Retinal pigment epithelial cell (primary cell): ENCODE measurements at regions not wholly inside any gene's neighbourhood (a gene's known extent, or its start where the extent isn't known, plus 50 kb on each side); places are given as distances from the start of the nearest gene placed in this dataset.

Experiments
- DNase-seq: peaks from one replicate; pipeline ENCODE4 v3.0.0-alpha.2; 2010; ENCODE audit warnings: low read depth
- H3K4me3 ChIP-seq: 2 replicates; pipeline ENCODE4 v1.5.1; 2011; ENCODE audit warnings: mild to moderate bottlenecking, low read length, control low read depth, moderate library complexity
- CTCF ChIP-seq: conservative IDR thresholded peaks from 2 replicates; pipeline ENCODE4 v1.5.1; 2011; ENCODE audit warnings: low read depth, low read length, control low read depth, inconsistent platforms

GRCh38 chr1:209368864-209369598 lies 214.5 kb upstream of the CAMK1G start:
- TF ChIP-seq CTCF, result no peak

DNA sequence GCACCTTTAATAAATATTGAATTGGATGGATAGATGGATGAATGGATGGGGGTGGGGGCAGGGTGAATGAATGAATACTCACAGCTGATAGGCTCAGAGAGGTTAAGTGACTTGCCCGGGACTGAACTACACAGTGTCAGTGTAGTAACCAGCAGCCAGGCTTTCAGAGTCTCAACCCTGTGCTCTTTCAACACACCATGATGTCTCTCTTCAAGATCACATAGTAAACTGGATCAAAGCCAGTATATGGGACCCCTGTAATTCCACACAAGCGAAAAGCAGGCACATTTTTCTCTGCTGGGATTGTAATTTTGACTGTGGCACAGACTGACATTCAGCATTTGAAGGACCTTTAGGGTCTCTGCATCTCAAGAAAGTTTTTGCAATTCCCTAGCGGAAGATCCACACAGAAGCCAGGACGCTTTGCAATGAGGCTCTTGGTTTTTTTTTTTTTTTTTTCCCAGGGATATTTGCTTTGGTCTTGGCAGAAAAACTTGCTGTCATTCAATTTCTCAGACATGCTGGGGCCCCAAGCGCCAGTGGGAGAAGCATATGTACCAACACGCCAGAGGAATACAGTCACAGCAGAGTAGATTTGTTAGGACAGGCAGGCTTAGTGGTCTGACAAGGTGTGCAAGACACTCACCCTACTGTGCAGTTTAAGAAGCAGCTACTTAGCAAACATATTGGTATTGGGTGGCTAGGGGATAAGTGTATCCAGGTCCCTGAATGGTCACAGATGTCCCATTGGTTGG lies 213.1 kb upstream of the CAMK1G start:
- no peak for DNase-seq
- no peak overlapping the region for H3K4me3 ChIP-seq
- TF ChIP-seq CTCF, result no peak

More at GRCh38 chr1:209368864-209369598, 214.5 kb upstream of the CAMK1G start:
- DNase-seq, result peak; percentile 87
- no peak overlapping the region for H3K4me3 ChIP-seq

DNA sequence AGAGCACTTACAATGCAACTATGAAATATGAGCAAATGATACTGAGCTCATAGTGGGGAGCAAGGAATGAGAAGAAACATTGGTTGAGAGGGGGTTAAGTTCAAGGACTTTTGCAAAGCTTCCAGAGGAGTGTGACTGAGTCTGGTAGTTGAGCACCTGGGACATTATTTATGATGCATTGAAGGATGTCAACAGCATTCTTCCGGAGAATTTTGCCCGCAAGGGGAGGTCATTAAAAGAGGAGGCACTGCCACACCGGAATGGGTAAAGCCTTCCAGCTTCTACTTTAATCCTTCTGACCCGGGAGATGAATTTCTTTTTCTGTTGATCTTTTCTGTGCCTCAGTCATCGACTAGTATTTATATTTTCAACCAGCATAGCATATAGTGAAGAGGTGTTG lies 208.4 kb upstream of the CAMK1G start:
- DNase-seq, result no peak
- H3K4me3 ChIP-seq, result no peak overlapping the region
- TF ChIP-seq CTCF, result no peak

DNA sequence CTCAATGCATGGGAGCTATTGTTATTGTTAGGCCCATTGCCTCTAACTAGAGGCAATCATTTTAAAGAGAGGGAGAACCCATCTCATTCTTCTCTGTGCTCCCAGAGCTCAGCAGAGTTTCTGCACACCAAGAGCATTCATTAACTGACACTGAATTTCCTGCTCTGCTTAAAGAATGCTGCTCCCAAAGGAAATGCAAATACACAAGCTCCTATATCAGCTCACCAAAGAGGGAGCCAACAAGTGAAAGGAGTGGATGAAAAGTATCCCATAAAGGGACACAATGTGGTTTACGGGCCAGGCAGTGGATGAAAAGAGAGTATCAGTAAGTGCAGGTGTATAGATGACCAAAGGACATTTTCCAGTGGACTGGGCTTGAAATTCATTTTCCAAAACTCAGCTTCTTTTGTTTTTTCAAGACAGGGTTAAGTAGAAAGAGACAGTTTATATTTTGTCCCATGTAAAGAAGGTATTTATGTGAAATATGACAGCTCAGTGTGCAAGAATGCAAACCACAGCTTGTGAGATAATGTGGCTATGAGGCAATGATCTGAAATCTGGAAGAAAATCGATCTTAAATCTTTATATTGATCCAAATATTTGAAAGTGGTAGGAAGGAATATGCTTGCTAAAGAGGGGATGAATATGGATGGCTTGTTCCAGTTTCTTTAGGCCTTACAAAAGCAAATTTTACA lies 207.7 kb upstream of the CAMK1G start:
- no peak for DNase-seq
- H3K4me3 ChIP-seq, result no peak overlapping the region
- TF ChIP-seq CTCF, result no peak

DNA sequence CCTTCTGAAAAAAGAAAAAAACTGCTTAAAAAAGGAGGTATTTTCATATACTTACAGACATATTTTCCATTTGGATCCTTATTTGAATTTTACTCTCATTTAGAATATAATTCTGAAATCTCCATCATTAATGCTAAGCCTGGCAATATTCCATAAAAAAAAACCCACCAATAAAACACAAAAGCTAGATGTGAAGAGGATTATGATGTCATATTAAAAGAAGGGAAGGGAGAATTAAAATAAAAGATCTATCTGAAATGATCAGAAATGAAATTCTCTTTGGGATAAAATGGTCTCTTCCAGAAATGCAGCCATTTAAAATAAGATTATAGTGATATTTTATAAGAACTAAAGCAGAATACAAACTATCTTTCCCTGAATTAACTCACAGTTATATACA lies 206.7 kb upstream of the CAMK1G start:
- H3K4me3 ChIP-seq, result no peak overlapping the region
- TF ChIP-seq CTCF, result no peak
- DNase-seq, result no peak

- H3K4me3 ChIP-seq, result no peak overlapping the region
- no peak for TF ChIP-seq CTCF
- DNase-seq, result no peak
These were observed 205.5 kb upstream of the CAMK1G start for GRCh38 chr1:209377995-209378394.
